Stimulated activated CD4-positive, alpha-beta T cell treated with anti-CD3 and anti-CD28 coated beads, Interleukin-12 subunit alpha, Interleukin-12 subunit beta, amount 100 ng/mL, for 48 hours (primary cell): ENCODE measurements at regions not wholly inside any gene's neighbourhood (a gene's known extent, or its start where the extent isn't known, plus 50 kb on each side); places are given as distances from the start of the nearest gene placed in this dataset.

ENCODE experiments used
- DNase-seq, 3 donors: peaks; one replicate each; pipeline ENCODE4 v3.0.0-alpha.2; 2020; ENCODE audit warnings: low read depth in 2 of 3, low spot score in 1 of 3

GRCh38 chr2:226622484-226622883, 177.1 kb downstream of the IRS1 start:
- no peak for DNase-seq

DNA sequence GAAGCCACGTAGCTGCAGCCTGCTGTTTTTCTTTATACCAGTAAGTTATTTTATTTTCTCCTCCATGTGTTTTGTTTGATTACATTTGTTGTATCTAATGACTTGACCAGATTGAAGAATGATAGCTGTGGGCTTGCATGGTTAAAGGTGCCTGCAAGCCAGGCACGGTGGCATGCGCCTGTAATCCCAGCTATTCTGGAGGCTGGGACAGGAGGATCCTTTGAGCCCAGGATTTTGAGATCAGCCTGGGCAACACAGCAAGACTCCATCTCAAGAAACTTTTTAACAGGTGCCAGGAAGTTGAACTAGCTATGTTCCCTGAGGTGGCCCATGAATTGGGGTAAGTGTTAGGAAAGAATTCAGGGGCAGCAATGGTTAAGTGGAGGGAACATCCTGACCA, 179.4 kb downstream of the IRS1 start:
- no peak for DNase-seq

DNA sequence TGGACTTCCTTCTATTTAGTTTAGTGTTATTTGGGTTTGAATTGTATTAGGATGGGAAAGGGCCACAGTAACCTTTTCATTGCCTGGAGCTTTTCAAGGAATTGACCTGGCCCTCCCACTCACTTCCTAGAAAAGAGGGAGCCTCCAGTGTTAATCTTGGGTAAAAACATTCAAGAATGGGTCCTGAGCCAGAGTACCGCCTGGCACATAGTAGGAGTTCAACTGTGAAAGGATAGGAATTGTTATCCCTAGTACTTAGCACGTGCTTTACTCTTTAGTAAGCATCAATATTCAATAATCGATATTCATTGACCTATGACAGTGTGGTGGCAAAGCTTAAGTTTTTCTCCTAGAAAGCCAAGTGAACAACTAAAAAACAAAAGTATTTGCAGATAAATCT, 179.9 kb downstream of the IRS1 start:
- no peak for DNase-seq

- no peak for DNase-seq
Measured at GRCh38 chr2:226618875-226619605, 180.6 kb downstream of the IRS1 start.

GRCh38 chr2:226618544-226618874, 181.1 kb downstream of the IRS1 start:
- DNase-seq: no peak

GRCh38 chr2:226615891-226616290, 183.7 kb downstream of the IRS1 start:
- DNase-seq: no peak

- DNase-seq: no peak
Measured at GRCh38 chr2:226611944-226612318, 187.7 kb downstream of the IRS1 start.

DNA sequence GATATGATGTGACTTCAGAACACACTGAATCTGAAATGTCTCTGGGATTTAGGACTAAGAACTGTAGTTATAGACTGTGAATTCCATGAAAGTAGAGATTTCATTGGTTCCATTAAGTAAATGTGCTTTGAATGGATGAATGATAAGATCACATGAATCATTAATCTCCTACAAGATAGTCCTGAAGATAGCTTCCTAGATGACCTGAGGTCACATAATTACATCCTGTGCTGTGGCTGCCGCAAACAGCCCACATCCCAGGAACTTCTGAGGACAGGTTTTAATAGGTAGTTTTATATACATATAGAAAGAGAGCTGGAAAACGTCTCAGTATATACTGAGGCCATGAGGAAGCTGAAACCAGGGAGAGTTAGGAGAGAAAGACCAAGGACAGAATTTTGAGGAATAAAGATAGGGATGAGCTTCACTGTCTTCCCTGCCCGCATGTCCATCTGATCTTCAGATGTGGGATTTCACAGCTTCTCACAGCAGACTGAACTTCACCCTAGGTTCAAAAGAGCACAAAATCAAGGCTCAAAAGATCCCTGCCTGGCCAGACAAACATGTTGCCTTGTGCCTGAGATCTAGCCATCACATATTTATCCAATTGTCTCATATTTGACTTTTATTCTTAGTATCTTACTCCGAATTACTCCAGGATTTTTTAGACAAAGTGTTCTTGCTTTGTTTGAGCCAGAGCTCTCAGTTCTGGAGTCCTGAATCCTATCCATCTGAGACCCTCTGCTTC, 188.2 kb downstream of the IRS1 start:
- no peak for DNase-seq

- no peak for DNase-seq
Measured at GRCh38 chr2:226609366-226609765, 190.3 kb downstream of the IRS1 start.

GRCh38 chr2:226608451-226608850, 191.2 kb downstream of the IRS1 start:
- DNase-seq: no peak

DNA sequence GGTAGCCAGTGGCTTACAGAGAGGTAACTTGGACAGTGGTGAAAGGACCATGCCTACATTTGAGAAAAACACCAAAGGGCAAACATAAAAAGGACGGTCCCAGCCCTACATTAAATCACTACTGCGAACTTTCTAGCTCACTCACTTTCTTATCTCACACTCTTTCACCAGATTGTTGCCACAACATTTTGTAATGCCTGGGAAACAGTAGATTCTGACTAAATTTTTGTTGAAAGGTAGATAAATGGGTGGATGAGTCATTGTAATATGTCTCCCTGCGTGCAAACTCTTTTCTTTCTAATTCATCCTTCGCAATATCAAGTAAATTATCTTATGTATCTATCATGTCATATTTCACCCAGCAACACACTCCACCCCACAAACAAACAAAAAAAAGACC, 192.2 kb downstream of the IRS1 start:
- DNase-seq: no peak

DNA sequence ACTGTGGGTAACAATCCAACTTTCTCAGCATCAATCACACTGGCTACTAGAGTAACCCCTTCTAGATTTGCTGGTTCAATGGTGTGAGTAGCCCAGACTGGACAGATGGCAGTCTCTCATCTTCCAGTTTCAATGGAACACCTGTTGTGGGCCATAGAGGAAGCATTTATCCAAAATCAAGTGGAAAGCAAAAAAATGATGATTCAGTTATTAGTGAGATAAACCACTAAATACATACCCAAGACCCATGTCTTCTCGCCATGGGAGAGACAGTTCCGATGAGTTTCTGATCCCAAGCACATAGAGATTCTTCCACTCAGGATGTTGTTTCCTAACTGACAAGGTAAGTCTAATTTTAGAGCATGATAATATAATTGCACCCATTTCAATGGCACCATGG, 194.0 kb downstream of the IRS1 start:
- DNase-seq: no peak

DNA sequence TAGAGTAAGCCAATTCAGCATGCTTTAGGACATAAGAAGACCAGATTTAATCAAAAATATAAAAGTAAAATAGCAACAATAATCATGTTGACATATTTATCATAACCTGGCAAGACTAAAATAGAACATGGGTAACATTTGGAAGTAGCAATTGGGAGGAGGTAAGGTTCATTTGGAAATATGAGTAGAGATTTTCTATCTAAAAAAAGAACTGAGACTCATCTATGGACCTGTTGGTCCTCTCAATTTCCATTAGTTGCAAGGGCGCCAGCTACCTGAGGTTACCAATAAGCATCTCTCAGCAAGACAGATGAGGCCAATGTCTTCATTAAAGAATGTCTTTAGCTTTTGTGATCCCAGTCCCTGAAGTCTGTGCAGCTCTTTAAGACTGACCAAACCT, 196.0 kb downstream of the IRS1 start:
- no peak for DNase-seq

DNA sequence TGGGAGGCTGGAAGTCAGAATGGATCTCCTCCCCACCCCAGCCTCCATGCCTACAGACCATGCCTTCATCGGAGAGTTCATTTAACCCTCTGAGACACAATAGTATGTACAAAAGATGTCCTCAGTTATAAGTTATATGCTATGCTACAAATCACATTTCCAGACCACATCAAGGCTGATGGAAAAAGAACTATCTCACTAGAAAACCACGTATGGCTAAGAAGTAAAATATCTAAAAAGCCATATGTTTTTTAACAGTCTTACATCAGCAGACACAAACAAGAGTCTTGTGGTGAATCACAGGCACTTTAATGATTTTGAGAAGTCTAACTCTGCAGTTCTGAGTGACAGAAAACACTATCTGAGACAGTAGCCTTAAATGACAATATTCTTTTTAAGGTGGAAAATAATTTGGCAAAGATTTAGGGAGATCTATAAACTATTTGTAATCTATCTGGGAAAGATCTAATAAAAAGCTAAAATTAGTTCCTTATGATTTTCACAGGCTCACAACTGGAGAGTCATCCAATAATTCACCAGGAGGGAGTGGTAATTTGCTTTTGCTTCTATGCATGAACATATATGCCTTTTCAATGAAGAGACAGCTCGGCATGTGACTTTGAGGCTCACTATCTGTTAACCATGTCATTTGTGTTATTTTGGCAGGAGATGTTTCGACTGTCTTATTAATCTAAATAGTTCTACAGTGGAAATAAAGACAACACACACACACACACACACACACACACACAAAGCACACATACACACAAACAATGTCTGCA, 197.5 kb downstream of the IRS1 start:
- DNase-seq: no peak

DNA sequence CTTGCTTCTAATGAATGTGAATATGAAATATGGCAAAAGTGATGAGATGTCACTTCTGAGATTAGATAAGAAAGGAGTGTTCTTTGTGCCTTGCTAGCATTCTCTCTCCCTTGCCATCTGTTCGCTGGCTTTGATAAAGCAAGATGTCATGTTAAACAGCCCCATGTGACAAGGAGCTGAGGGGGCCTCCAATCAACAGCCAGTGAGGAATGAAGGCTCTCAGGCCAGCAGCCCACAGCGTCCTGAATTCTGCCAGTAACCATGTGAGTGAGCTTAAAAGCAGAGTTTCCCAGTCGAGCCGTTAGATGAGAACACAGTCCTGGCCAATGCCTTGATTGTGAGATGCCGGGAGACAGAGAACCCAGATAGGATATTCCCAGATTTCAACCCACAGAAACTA, 198.8 kb downstream of the IRS1 start:
- no peak for DNase-seq

DNA sequence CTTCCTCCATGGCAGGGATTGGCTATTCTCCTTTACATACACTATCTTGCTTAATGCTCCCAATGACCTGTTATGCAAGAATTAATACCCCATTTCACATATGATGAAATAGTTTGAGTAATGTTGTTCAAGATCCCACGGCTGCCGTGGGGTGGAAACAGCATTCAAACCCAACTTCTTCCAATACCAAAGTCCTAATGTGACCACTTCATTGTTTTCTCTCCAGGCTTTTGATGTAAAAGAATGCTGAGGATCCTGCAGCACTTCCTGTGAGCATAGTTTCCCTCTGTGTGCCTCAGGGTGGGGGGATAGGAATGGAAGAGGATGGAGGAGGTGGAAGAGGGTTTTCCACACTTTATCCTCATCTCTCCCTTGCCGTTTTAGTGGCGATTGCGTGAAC, 199.4 kb downstream of the IRS1 start:
- no peak for DNase-seq

DNA sequence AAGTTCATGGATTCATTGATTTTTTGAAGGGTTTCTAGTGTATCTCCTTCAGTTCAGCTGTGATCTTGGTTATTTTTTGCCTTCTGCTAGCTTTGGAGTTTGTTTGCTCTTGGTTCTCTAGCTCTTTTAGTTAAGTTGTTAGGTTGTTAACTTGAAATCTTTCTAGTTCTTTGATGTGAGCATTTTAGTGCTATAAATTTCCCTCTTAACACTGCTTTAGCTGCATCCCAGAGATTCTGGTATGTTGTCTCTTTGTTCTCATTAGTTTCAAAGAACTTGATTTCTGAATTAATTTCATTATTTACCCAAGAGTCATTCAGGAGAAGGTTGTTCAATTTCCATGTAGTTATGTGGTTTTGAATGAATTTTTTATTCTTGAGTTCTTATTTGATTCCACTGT, 210.6 kb downstream of the IRS1 start:
- no peak for DNase-seq

DNA sequence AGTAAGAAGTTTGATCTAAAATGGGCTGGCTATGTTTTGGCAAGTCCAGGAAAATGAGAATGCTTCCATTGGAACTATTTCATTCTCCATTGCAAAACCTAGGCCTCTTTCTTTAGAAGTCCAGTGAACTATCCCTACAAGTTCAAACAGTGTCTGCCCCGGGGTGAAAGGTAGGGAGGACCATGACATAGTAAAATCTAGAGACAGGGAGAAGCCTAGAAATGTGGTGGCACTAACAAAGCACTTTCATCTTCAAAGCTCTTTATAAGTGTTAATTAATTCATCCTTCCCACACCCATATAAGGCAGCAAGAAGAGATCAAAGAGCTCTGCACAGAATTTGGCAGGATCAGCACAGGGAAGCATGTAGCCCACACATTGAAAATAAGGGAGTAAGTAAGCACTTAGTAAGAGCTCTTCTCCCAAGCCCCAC, 214.5 kb downstream of the IRS1 start:
- no peak for DNase-seq

GRCh38 chr2:226584518-226585055, 215.0 kb downstream of the IRS1 start:
- DNase-seq: no peak

- no peak for DNase-seq
Measured at GRCh38 chr2:226583715-226584114, 215.9 kb downstream of the IRS1 start.

DNA sequence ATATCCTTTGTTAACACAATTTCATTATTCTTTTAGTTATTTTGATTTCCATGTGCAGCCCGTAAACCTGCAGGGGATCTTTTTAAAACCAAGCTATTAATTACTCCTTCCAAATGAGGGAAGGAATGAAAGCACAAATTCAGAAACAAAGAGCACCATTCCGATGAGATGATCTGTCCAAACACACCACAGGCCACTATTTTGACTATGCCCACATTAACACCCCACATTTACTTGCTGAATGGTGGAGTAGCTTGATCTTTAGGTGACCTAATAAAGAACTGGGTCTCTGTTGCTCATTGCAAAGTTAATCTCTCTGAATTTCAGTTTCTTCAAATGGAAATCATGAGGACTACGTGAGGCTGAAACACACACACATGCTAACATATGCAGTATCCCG, 218.0 kb downstream of the IRS1 start:
- DNase-seq: no peak

DNA sequence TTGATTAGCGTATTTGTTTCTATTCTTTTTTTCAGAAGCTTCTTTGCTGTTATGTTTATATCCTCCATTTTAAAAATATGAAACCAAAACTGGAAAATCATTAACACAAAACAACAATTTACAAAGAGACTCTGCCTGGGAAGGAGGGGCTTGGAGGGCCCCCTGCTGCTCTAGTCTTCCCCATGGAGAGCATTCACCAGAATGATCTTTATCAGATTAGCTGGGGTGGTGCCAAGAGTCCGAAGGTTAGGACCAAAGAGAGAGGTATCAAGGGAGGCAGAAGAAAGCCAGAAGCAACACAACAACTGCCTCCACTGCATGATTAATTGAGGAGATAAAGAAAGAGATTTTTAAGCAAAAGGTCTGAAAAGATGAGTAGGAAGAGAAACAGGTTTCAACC, 218.6 kb downstream of the IRS1 start:
- no peak for DNase-seq
